ENCODE measurements at regions not wholly inside any gene's neighbourhood (a gene's known extent, or its start where the extent isn't known, plus 50 kb on each side); places are given as distances from the start of the nearest gene placed in this dataset.

GRCh38 chr2:236317938-236318396 is 53.8 kb upstream of the ASB18 start:
- H3K27me3 ChIP-seq (replicated peaks; ENCODE audit: control insufficient read depth, insufficient read depth, low read length): no peaks in the 10 kb centered on the region; the same call in 1 of the 2 replicates
- no peak overlapping the region for H3K4me3 ChIP-seq (replicated peaks; ENCODE audit: low read depth, low read length)
- DNase-seq (ENCODE audit: extremely low read depth, insufficient read length): no peak
- TF ChIP-seq CTCF (IDR thresholded peaks at IDR 0.05; ENCODE audit: insufficient read depth, low read length, poor library complexity, severe bottlenecking): no peak
- H3K36me3 ChIP-seq (ENCODE audit: control insufficient read depth, insufficient read depth, low read length): no peaks in the 10 kb centered on the region

GRCh38 chr2:236318401-236318800 is 54.2 kb upstream of the ASB18 start:
- no peak for DNase-seq (ENCODE audit: extremely low read depth, insufficient read length)

DNA sequence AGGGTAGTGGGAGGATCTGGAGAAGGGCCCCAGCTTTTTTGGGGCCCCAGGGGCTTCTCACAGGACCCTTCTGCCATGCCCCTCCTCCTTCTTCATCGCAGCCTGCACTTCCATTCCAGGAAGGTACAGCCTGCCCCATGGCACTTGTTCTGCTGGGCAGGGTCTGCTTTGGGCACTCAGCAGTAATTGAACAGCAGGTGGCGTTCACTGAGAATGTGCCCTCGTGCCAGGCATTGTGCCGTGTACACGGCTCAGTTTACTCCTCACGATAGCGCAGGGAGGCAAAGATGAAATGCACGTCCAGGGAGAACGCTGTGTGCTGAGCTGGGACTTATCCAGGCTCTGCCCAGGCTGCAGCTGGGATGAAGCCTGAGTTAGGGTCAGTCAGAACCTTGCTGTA is 54.8 kb upstream of the ASB18 start:
- peak; percentile 34 for TF ChIP-seq CTCF (IDR thresholded peaks at IDR 0.05; ENCODE audit: insufficient read depth, low read length, poor library complexity, severe bottlenecking)
- Histone ChIP-seq H3K36me3 (ENCODE audit: control insufficient read depth, insufficient read depth, low read length) (no peaks in the 10 kb centered on the region), H3K4me3 (replicated peaks; ENCODE audit: low read depth, low read length) (no peak overlapping the region), H3K27me3 (replicated peaks; ENCODE audit: control insufficient read depth, insufficient read depth, low read length) (no peaks in the 10 kb centered on the region; the same call in 1 of the 2 replicates)
- no peak for DNase-seq (ENCODE audit: extremely low read depth, insufficient read length)

More at GRCh38 chr2:236318401-236318800, 54.2 kb upstream of the ASB18 start:
- TF ChIP-seq CTCF (IDR thresholded peaks at IDR 0.05; ENCODE audit: insufficient read depth, low read length, poor library complexity, severe bottlenecking): no peak
- Histone ChIP-seq H3K27me3 (replicated peaks; ENCODE audit: control insufficient read depth, insufficient read depth, low read length) (no peaks in the 10 kb centered on the region; the same call in 1 of the 2 replicates), H3K36me3 (ENCODE audit: control insufficient read depth, insufficient read depth, low read length) (no peaks in the 10 kb centered on the region), H3K4me3 (replicated peaks; ENCODE audit: low read depth, low read length) (no peak overlapping the region)

DNA sequence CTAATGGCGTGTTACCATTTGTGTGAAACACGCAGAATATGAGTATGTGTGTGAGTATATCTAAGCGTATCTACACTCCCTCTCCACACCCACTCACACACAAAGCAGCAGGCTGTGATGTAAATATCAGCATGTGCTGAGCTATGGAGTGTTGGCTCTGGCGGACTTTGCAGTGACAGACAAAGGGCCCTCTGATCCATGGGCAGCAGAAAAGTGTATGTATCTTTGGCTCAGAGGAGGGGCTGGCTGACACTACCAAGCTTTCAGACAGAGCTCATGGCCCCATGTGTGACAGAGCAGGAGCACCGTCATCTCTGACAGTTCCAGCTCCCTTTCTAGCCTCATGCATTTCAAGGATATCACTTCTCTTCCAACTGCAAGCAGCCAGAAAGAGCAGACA is 57.2 kb upstream of the ASB18 start:
- no peak for DNase-seq (ENCODE audit: extremely low read depth, insufficient read length)
- Histone ChIP-seq H3K4me3 (replicated peaks; ENCODE audit: low read depth, low read length) (no peak overlapping the region), H3K27me3 (replicated peaks; ENCODE audit: control insufficient read depth, insufficient read depth, low read length) (no peaks in the 10 kb centered on the region; the same call in 1 of the 2 replicates), H3K36me3 (ENCODE audit: control insufficient read depth, insufficient read depth, low read length) (no peaks in the 10 kb centered on the region)
- no peak for TF ChIP-seq CTCF (IDR thresholded peaks at IDR 0.05; ENCODE audit: insufficient read depth, low read length, poor library complexity, severe bottlenecking)

GRCh38 chr2:236333417-236334121 is 69.4 kb upstream of the ASB18 start:
- Histone ChIP-seq H3K4me3 (replicated peaks; ENCODE audit: low read depth, low read length) (no peak overlapping the region), H3K36me3 (ENCODE audit: control insufficient read depth, insufficient read depth, low read length) (no peaks in the 10 kb centered on the region), H3K27me3 (replicated peaks; ENCODE audit: control insufficient read depth, insufficient read depth, low read length) (peaks cover 2% of the 10 kb centered on the region; the same call in 1 of the 2 replicates)
- TF ChIP-seq CTCF (IDR thresholded peaks at IDR 0.05; ENCODE audit: insufficient read depth, low read length, poor library complexity, severe bottlenecking): no peak
- DNase-seq (ENCODE audit: extremely low read depth, insufficient read length): no peak

Data from GM06990 (cell line).